DMS 273 treated with DMSO at 0.1 percent for 48 hours (cell line): ENCODE measurements at regions not wholly inside any gene's neighbourhood (a gene's known extent, or its start where the extent isn't known, plus 50 kb on each side); places are given as distances from the start of the nearest gene placed in this dataset.
"Not testable (repeated sequence)": the region's sequence is repeated elsewhere in the genome, so short reads cannot be mapped to it uniquely, and the experiment has no call there.

Experiments
- DNase-seq: peaks from one replicate; lab custom pipeline; 2025; lab: John Stamatoyannopoulos, UW

- no peak for DNase-seq
These were observed 982.3 kb downstream of the GATA3 start for GRCh38 chr10:9036711-9037204.

DNA sequence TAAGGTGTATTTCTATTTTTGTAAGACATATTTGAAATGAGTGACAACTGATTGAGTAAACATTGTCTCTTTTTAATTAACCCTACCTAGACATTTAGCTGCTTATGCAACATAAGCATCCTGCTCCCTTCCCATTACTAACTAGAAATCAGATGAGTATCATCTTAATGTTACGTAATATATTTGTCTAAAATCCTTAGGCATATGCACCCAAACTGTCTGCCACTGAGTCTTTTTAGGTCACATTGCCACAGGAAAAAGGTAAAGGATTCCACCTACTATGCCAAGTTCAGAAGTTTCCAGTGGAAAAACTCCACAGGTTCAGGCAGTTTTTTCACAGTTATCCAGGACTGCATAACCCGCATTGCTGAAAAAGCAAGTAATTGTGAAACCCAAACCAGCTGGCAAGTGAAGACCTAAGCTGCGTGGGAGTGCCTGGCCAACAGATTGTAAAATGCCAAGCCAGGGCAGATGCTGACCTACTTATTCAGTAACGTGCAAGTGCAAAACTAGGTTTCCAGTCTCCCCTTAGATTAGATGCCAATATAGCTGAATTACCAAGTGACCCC lies 983.7 kb downstream of the GATA3 start:
- DNase-seq: no peak

DNA sequence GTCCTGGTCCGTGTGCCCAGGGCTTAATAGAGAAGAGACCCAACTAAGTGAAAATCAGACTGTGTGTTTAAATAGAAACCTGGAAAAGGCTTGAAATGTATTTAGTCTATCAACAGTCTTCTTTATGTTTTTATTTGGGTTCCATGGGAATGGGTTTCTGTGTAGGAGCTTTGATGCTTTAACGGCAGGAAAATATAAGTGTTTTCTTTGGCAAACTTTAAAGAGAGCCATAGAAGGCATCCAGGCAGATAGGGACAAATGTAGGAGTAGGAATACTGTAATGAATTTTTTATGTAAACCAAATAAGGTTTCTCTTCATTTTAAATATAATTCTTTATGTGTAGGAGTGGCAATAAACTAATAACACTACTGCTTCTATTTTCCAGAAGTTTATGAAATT lies 989.0 kb downstream of the GATA3 start:
- no peak for DNase-seq

DNA sequence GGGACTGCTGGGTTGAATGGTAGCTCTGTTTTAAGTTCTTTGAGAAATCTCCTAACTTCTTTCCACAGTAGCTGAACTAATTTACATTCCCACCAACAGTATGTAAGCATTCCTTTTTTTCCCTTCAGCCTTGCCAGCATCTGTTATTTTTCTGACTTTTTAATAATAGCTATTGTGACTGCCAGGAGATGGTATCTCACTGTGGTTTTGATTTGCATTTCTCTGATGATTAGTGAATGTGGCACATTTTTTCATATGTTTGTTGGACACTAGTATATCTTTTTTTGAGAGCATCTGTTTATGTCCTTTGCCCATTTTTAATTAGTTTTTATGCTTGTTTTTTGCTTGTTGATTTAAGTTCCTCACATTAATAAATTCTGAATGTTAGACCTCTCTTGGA lies 990.8 kb downstream of the GATA3 start:
- no peak for DNase-seq

DNA sequence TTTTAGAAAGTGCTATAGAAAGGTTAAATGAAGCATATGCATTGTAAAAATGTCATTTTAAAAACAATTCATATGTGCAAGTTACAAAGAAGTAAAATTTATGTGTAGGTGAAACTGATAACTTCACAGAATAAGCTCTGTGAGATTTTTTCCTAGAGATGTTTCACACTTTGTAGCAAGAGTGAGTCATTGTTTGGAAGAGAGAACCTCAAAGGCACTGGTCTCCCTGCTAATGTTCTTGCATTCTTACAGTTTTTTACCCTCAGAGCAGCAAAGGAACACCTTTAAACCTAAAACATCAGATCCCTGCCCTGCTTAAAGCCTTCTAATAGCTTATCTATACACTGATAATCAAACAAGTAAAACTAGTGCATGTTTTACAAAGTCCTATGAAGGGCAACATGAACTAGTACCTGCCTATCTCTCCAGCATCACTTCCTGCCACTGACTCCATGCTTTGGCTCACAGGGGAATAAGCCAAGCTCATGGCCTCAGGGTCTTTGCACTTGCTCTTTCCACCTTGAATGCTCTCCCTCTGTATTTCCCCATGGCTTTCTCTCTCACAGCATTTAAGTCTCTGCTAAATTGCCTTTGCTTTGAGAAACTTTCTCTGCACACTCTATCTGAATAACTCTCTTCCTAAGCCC lies 997.0 kb downstream of the GATA3 start:
- no peak for DNase-seq

- DNase-seq: no peak
These were observed 998.3 kb downstream of the GATA3 start for GRCh38 chr10:9052767-9053166.

GRCh38 chr10:9056521-9056920 lies 1002.0 kb downstream of the GATA3 start:
- no peak for DNase-seq

DNA sequence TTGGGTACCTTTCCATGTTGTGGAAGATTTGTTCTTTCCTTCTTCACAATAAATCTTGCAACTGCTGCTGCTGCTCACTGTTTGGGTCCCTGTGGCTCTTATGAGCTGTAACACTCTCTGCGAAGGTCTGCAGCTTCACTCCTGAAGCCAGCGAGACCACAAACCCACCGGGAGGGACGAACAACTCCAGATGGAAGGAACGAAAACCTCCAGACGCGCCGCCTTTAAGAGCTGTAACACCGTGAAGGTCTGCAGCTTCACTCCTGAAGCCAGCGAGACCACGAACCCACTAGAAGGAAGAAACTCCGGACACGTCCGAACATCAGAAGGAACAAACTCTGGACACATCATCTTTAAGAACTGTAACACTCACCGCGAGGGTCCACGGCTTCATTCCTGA lies 1002.8 kb downstream of the GATA3 start:
- DNase-seq: not testable (repeated sequence)

- no peak for DNase-seq
These were observed 1005.8 kb downstream of the GATA3 start for GRCh38 chr10:9060314-9060713.

GRCh38 chr10:9061871-9062270 lies 1007.4 kb downstream of the GATA3 start:
- DNase-seq: no peak

DNA sequence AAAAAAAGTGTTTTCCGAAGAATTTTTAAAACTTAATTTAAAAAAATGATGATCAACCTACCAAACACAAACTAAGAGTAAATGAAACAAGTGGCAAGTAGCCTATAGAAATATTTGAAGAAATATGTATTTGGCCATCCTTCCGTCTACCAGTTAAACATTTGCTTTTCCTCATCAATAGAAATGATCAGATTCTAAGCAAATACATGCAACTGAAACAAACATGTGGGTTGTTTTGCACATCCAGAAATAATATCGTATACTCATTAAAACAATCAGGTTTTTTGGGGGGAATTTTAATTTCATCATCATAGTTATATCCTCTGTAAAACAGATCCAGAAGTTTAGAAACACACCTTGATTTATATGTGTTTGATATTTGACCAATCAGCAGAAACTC lies 1011.7 kb downstream of the GATA3 start:
- DNase-seq: no peak

- no peak for DNase-seq
These were observed 1013.5 kb downstream of the GATA3 start for GRCh38 chr10:9068003-9068402.

- DNase-seq: no peak
These were observed 1014.6 kb downstream of the GATA3 start for GRCh38 chr10:9069136-9069535.

GRCh38 chr10:9075420-9075819 lies 1020.9 kb downstream of the GATA3 start:
- no peak for DNase-seq

DNA sequence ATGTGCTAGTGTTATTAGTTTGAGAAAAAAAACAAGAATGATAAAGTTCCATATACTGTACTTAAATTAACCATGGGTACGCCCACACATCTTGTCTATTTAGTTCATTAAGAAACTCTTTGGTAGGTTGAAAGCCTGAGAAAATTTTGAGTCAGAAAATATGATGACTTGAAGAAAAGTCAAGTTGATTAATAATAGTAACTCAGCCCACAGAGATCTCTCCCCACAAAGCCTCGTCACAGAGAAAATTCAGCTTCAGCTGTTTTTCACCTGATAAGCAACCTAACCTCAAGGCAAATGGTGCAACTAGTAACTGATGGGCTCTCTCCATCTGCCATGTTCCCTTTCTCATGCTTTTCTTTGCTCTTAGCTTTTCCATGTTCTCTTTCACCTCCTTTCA lies 1021.6 kb downstream of the GATA3 start:
- no peak for DNase-seq

GRCh38 chr10:9081253-9081652 lies 1026.8 kb downstream of the GATA3 start:
- DNase-seq: no peak

DNA sequence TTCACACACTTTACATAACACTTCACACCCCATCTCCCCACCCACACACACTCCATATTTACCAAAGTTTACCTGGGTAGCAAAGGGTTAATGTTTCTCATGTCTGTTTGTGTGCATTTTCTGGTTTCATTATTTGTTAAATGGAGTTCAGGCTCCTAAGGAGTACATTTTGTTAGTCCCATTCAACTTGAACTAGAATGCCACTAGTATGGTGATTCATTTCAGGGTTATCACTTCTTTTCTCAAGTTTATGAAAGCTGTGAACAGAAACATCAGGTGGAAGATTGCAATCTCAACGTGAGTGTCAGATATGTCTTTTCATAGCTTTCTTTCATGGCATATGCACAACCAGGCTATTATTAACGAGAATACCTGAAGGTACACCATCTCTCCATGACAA lies 1027.5 kb downstream of the GATA3 start:
- no peak for DNase-seq

DNA sequence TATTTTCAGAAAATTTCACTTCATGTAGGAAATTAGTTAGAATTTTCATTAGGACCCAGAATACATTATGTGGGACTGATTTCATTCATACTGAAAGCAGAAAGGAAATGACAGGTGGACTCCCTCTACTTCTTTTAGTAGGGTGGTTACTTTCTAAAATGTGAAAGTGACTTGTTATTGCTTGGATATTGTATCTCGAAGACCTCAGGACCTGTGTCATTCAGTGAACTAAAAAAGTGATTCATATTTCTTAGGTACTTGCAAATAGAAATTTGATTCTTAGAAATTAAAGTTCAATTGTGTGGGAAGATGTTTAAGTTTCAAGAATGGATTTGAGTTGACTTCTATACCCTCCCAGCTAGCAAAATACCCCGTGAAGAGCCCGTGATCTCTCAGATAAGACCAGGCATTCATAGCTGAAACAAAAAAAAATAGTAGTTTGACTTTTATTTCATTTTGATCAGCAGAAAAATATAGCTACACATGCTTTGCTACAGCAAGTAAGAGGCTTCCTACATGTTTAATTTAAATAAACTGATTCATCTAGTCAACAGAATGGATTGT lies 1037.1 kb downstream of the GATA3 start:
- no peak for DNase-seq

DNA sequence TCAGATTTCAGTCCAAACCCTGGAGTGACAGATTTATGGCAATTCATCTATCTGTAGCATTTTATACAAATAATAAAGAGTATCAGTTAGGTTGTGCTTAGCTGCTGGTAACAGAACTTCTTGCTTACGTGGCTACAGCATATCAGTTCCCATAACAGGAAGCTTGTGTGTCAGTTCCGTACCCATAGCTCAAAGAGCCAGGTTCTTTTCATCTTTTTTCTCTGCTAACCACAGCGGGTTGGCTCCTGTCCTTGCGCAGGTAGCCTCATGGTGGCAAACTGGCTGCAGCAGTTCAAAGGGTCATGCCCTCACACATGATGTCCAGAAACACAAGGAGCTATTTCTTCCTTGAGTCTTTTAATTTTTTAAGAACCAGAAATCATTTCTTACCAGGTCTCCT lies 1041.8 kb downstream of the GATA3 start:
- DNase-seq: no peak

DNA sequence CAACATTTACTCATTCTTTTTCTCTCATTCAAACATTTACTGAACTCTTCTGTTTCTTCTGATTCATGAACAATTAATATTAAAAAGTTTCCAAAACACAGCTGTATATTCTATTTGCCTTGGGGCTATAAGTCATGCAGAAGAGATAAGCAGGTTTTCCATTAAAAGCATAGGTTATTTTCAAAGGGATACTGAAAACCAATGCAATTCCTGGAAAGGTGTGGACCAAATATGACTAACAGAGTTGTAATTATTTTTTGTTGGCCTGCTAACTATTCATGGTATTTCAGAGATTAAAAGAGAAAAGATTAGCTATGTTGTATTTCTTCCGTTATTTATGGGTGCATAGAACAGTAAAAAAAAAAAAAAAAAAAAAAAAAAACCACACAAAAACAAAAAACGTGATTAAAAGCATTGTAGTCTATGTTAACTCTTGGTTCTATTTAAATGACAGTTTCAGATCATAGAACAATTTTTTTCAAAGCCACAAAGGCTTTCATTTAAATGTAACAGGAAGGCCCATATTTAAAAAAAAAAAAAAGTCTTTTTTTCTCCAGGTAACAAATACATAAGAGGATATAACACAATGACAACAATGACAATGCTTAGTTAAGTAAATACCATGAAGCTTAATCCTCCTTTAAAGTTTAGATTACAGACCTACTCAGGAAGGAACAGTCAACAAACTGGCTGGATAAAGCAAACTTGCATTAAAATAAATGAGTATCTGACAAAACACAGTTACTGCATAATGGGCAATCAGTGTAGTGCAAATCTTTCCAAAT lies 1042.9 kb downstream of the GATA3 start:
- no peak for DNase-seq

- no peak for DNase-seq
These were observed 1043.5 kb downstream of the GATA3 start for GRCh38 chr10:9097991-9098306.

- DNase-seq: no peak
These were observed 1047.5 kb downstream of the GATA3 start for GRCh38 chr10:9102026-9102425.

DNA sequence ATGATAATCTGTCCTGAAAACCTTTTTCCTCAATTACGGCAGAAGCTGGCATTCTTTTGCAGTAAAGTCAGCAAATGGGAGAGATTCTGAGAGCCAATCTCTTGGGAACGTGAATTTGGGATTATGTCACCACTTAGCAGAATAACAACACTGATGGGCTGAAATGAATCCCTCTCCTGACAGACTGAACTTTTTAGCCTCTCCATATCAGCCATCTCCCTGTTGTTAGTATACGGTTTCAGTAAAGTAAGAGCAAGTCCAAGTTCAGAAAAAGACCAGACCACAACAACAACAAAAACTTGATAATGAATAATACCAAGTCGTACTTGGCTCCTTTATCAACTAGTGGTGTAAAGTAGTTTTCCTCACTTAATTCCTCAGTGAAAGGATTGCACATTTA lies 1048.8 kb downstream of the GATA3 start:
- no peak for DNase-seq
